Spleen (tissue), 7 donors: ENCODE measurements at regions not wholly inside any gene's neighbourhood (a gene's known extent, or its start where the extent isn't known, plus 50 kb on each side); places are given as distances from the start of the nearest gene placed in this dataset.

Experiments used
- CTCF ChIP-seq, 11 experiments: fragments of 200-600 bp in 7 of 11; fragments of 450-650 bp in 4 of 11; sonication (generic) in 4 of 11; IDR thresholded peaks in 8 of 11; conservative IDR thresholded peaks in 3 of 11; 1 replicate in 7 of 11; 2 replicates in 4 of 11; pipeline versions ENCODE4 v1.4.0 to v1.8.0; 2016 to 2021; ENCODE audit warnings: antibody characterized with exemption in 11 of 11, inconsistent platforms in 4 of 11, mild to moderate bottlenecking in 1 of 11
- POLR2AphosphoS5 ChIP-seq, 3 donors: sonication (generic); formaldehyde crosslinking; IDR thresholded peaks; one replicate each; pipeline ENCODE4 v1.5.1; 2017; ENCODE audit warnings: antibody characterized with exemption in 3 of 3
- donor health status: DM: no; HTN: no; CAD: no; lungs with moderate emphysema.
- donor health status: DM: no; HTN: no; CAD: no.
- donor health status: DM: no; HTN: no; CAD: no.

GRCh38 chr2:188647430-188648070 is 326.6 kb upstream of the COL3A1 start:
- TF ChIP-seq CTCF (IDR thresholded peaks at IDR 0.05 in 8 of 11, conservative IDR thresholded peaks at IDR 0.05 in 3 of 11) (no peak), POLR2AphosphoS5 (IDR thresholded peaks at IDR 0.05) (no peak)
